ENCODE measurements at regions not wholly inside any gene's neighbourhood (a gene's known extent, or its start where the extent isn't known, plus 50 kb on each side); places are given as distances from the start of the nearest gene placed in this dataset.

- TF ChIP-seq, protein P1, sequence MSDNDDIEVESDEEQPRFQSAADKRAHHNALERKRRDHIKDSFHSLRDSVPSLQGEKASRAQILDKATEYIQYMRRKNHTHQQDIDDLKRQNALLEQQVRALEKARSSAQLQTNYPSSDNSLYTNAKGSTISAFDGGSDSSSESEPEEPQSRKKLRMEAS (IDR thresholded peaks at IDR 0.05), result no peak
- TF ChIP-seq FOSL1 (IDR thresholded peaks at IDR 0.05; ENCODE audit: low read depth), result no peak
- no peak for TF ChIP-seq SIN3A (IDR thresholded peaks at IDR 0.05; ENCODE audit: low read depth)
- TF ChIP-seq JUND (IDR thresholded peaks at IDR 0.05), result no peak
- TF ChIP-seq CEBPB (IDR thresholded peaks at IDR 0.05; ENCODE audit: low read depth), result no peak
- TF ChIP-seq, protein P2, sequence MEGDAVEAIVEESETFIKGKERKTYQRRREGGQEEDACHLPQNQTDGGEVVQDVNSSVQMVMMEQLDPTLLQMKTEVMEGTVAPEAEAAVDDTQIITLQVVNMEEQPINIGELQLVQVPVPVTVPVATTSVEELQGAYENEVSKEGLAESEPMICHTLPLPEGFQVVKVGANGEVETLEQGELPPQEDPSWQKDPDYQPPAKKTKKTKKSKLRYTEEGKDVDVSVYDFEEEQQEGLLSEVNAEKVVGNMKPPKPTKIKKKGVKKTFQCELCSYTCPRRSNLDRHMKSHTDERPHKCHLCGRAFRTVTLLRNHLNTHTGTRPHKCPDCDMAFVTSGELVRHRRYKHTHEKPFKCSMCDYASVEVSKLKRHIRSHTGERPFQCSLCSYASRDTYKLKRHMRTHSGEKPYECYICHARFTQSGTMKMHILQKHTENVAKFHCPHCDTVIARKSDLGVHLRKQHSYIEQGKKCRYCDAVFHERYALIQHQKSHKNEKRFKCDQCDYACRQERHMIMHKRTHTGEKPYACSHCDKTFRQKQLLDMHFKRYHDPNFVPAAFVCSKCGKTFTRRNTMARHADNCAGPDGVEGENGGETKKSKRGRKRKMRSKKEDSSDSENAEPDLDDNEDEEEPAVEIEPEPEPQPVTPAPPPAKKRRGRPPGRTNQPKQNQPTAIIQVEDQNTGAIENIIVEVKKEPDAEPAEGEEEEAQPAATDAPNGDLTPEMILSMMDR (IDR thresholded peaks at IDR 0.05 in 2 of 3, conservative IDR thresholded peaks at IDR 0.05 in 1 of 3; ENCODE audit: borderline replicate concordance in 1 of 3, insufficient read depth in 1 of 3, low read depth in 2 of 3, low read length in 2 of 3), result no peak
These were observed 105.0 kb upstream of the P2RY1 start (continued) for GRCh38 chr3:152729906-152730305.

DNA sequence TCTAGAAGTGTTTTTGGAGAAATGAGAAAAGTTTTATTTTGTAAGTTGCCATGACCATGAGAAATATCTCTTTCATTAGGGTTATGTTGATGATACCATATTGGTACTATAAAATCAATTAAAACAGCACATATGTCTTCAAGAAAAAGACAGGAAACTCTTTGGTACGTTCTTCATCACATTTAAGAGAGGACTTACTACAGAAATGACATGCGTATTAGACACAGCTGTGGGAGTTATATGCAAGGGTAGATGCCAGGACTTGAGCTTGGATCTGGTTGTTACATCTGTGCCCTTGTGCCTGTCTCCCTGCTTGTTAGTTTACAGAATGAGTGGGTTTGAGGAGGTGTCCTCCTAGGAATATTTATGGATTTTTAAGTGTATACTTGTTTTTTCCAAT, 103.4 kb upstream of the P2RY1 start:
- ChIA-PET POLR2A (no interaction called here), RAD21 (ENCODE audit: low non-redundant PET in 1 of 2, low total read pairs in 2 of 2, uncharacterized antibody in 2 of 2, unreplicated experiment in 2 of 2) (no interaction called here), CTCF (no interaction called here)
- Histone ChIP-seq H3K4me1 (ENCODE audit: control insufficient read depth in 1 of 2, insufficient read depth in 2 of 2, low read length in 2 of 2) (no peaks in the 10 kb centered on the region), H3K27ac (ENCODE audit: low read depth, low read length) (no peak overlapping the region), H4K20me1 (ENCODE audit: insufficient read depth) (no peaks in the 10 kb centered on the region), H2AFZ (ENCODE audit: low read depth, low read length, poor library complexity, severe bottlenecking) (no peak overlapping the region), H3K4me3 (replicated peaks in 1 of 2; ENCODE audit: low read depth in 1 of 2, low read length in 2 of 2) (no peak overlapping the region), H3K4me2 (ENCODE audit: low read length) (no peak overlapping the region), H3K27me3 (ENCODE audit: insufficient read depth, low read length) (no peaks in the 10 kb centered on the region), H3K9me3 (ENCODE audit: control insufficient read depth in 1 of 2, insufficient read depth in 1 of 2, low read depth in 1 of 2, low read length in 2 of 2) (no peaks in the 10 kb centered on the region), H3K9ac (ENCODE audit: low read length) (no peak overlapping the region), H3K79me2 (ENCODE audit: insufficient read depth, low read length) (no peaks in the 10 kb centered on the region), H3K9me2 (ENCODE audit: insufficient read depth) (no peaks in the 10 kb centered on the region), H3K36me3 (ENCODE audit: control insufficient read depth in 1 of 2, insufficient read depth in 2 of 2, low read length in 2 of 2) (no peaks in the 10 kb centered on the region)
- no TSS peak for BruUV-seq (replicated peaks)
- ATAC-seq, result no peak
- intact Hi-C loops (cut with micrococcal nuclease), result no loop called here
- DNase-seq (ENCODE audit: low read depth, low spot score), result no peak
- TF ChIP-seq ZFX (IDR thresholded peaks at IDR 0.05) (no peak), CBX3 (IDR thresholded peaks at IDR 0.05; ENCODE audit: low read depth) (no peak), CEBPB (IDR thresholded peaks at IDR 0.05; ENCODE audit: low read depth) (no peak), ELF1 (IDR thresholded peaks at IDR 0.05; ENCODE audit: borderline replicate concordance, low read depth) (no peak), TCF7L2 (IDR thresholded peaks at IDR 0.05; ENCODE audit: borderline replicate concordance, extremely low read depth, insufficient read depth, insufficient read length) (no peak), ZNF274 (IDR thresholded peaks at IDR 0.05; ENCODE audit: low read depth, low read length) (no peak), SIN3A (IDR thresholded peaks at IDR 0.05; ENCODE audit: low read depth) (no peak), EGR1 (IDR thresholded peaks at IDR 0.05; ENCODE audit: low read depth) (no peak), SRF (IDR thresholded peaks at IDR 0.05; ENCODE audit: low read depth) (no peak), SP1 (IDR thresholded peaks at IDR 0.05; ENCODE audit: low read depth) (no peak), YY1 (IDR thresholded peaks at IDR 0.05; ENCODE audit: extremely low read depth, insufficient replicate concordance, low read depth, low read length) (no peak), EZH2phosphoT487 (IDR thresholded peaks at IDR 0.05; ENCODE audit: borderline replicate concordance) (no peak), EZH2 (IDR thresholded peaks at IDR 0.05) (no peak), FOSL1 (IDR thresholded peaks at IDR 0.05; ENCODE audit: low read depth) (no peak), POLR2A (IDR thresholded peaks at IDR 0.05; ENCODE audit: borderline replicate concordance, extremely low read depth, insufficient read depth, insufficient read length) (no peak), ZBTB33 (IDR thresholded peaks at IDR 0.05; ENCODE audit: extremely low read depth, insufficient replicate concordance, low read length) (no peak)
- TF ChIP-seq, protein P2 (IDR thresholded peaks at IDR 0.05 in 2 of 3, conservative IDR thresholded peaks at IDR 0.05 in 1 of 3; ENCODE audit: borderline replicate concordance in 1 of 3, insufficient read depth in 1 of 3, low read depth in 2 of 3, low read length in 2 of 3), result no peak
- TF ChIP-seq, protein P1 (IDR thresholded peaks at IDR 0.05), result no peak
